PC-3 (cell line): ENCODE measurements at regions not wholly inside any gene's neighbourhood (a gene's known extent, or its start where the extent isn't known, plus 50 kb on each side); places are given as distances from the start of the nearest gene placed in this dataset.

ENCODE experiments used
- CTCF ChIP-seq: fragments of 300-600 bp; sonication (generic); conservative IDR thresholded peaks from 2 replicates; pipeline ENCODE4 v1.5.1; 2017; ENCODE audit warnings: antibody characterized with exemption, low read depth, mild to moderate bottlenecking, low read length
- EZH2 ChIP-seq: fragments of 300-600 bp; sonication (generic); IDR thresholded peaks from one replicate; pipeline ENCODE4 v1.6.1; 2017; ENCODE audit warnings: antibody characterized with exemption, mild to moderate bottlenecking, low read length; ENCODE audit not compliant: unreplicated experiment

GRCh38 chr16:51756447-51757123 is 605.5 kb upstream of the SALL1 start:
- TF ChIP-seq CTCF: no peak
- no peak for TF ChIP-seq EZH2
